SK-N-MC (cell line): ENCODE measurements at regions not wholly inside any gene's neighbourhood (a gene's known extent, or its start where the extent isn't known, plus 50 kb on each side); places are given as distances from the start of the nearest gene placed in this dataset.

Experiments used
- EZH2 ChIP-seq: fragments of 200-600 bp; sonication (generic); IDR thresholded peaks from one replicate; pipeline ENCODE4 v1.6.1; 2017; ENCODE audit warnings: antibody characterized with exemption
- POLR2AphosphoS5 ChIP-seq: IDR thresholded peaks from 2 replicates; pipeline ENCODE4 v1.6.1; 2012; ENCODE audit warnings: mild to moderate bottlenecking, low read depth, low read length, borderline replicate concordance

DNA sequence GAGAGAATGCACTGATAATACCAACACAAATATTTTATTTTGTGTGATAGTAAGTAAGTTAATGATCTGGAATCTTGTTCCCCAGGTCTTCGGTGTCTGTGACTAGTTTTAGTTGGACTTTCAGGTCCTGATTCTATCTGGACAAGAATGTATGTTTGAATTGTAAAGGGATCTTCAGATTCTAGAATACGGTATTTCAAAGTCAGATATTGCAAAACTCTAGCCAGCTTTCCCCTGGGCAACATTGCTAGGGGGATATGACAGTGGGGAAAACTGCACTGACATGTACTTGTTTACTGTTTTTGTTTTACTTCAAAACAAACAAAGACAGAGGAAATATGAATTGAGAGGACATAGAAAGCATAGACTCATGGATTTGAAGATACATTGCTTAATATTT lies 489.0 kb downstream of the FAM133A start:
- TF ChIP-seq EZH2: no peak
- no peak for TF ChIP-seq POLR2AphosphoS5
